ENCODE measurements at regions not wholly inside any gene's neighbourhood (a gene's known extent, or its start where the extent isn't known, plus 50 kb on each side); places are given as distances from the start of the nearest gene placed in this dataset.
"Not testable (repeated sequence)": the region's sequence is repeated elsewhere in the genome, so short reads cannot be mapped to it uniquely, and the experiment has no call there.

GRCh38 chr1:193378451-193378850, 192.0 kb upstream of the B3GALT2 start:
- intact Hi-C loops (cut with DNase I); DNase-seq (ENCODE audit: low spot score): not testable (repeated sequence)

GRCh38 chr1:193377472-193377871, 191.1 kb upstream of the B3GALT2 start:
- intact Hi-C loops (cut with DNase I), result no loop called here
- no peak for DNase-seq (ENCODE audit: low spot score)

GRCh38 chr1:193372553-193372952, 186.1 kb upstream of the B3GALT2 start:
- intact Hi-C loops (cut with DNase I), result no loop called here
- DNase-seq (ENCODE audit: low spot score), result no peak

- intact Hi-C loops (cut with DNase I), result no loop called here
- DNase-seq (ENCODE audit: low spot score), result no peak
Observed at GRCh38 chr1:193368302-193368701, 181.9 kb upstream of the B3GALT2 start.

- intact Hi-C loops (cut with DNase I), result no loop called here
- no peak for DNase-seq (ENCODE audit: low spot score)
Observed at GRCh38 chr1:193367863-193368262, 181.4 kb upstream of the B3GALT2 start.

- no peak for DNase-seq (ENCODE audit: low spot score)
- intact Hi-C loops (cut with DNase I), result no loop called here
Observed at GRCh38 chr1:193366764-193367507, 180.5 kb upstream of the B3GALT2 start.

GRCh38 chr1:193365966-193366365, 179.6 kb upstream of the B3GALT2 start:
- intact Hi-C loops (cut with DNase I), result no loop called here
- DNase-seq (ENCODE audit: low spot score), result no peak

GRCh38 chr1:193359631-193360030, 173.2 kb upstream of the B3GALT2 start:
- no peak for DNase-seq (ENCODE audit: low spot score)
- intact Hi-C loops (cut with DNase I), result no loop called here

- no peak for DNase-seq (ENCODE audit: low spot score)
- intact Hi-C loops (cut with DNase I), result no loop called here
Observed at GRCh38 chr1:193358419-193358818, 172.0 kb upstream of the B3GALT2 start.

GRCh38 chr1:193356249-193356648, 169.8 kb upstream of the B3GALT2 start:
- DNase-seq (ENCODE audit: low spot score), result no peak

GRCh38 chr1:193355626-193356025, 169.2 kb upstream of the B3GALT2 start:
- DNase-seq (ENCODE audit: low spot score), result no peak
- intact Hi-C loops (cut with DNase I), result no loop called here

More at GRCh38 chr1:193356249-193356648, 169.8 kb upstream of the B3GALT2 start:
- intact Hi-C loops (cut with DNase I), result no loop called here

GRCh38 chr1:193355178-193355577, 168.8 kb upstream of the B3GALT2 start:
- no peak for DNase-seq (ENCODE audit: low spot score)
- intact Hi-C loops (cut with DNase I), result no loop called here

GRCh38 chr1:193348769-193349535, 162.5 kb upstream of the B3GALT2 start:
- intact Hi-C loops (cut with DNase I), result no loop called here
- no peak for DNase-seq (ENCODE audit: low spot score)

- intact Hi-C loops (cut with DNase I), result no loop called here
- no peak for DNase-seq (ENCODE audit: low spot score)
Observed at GRCh38 chr1:193348091-193348768, 161.8 kb upstream of the B3GALT2 start.

GRCh38 chr1:193346085-193346484, 159.7 kb upstream of the B3GALT2 start:
- no peak for DNase-seq (ENCODE audit: low spot score)
- intact Hi-C loops (cut with DNase I), result no loop called here

GRCh38 chr1:193342811-193343210, 156.4 kb upstream of the B3GALT2 start:
- intact Hi-C loops (cut with DNase I), result no loop called here
- no peak for DNase-seq (ENCODE audit: low spot score)

GRCh38 chr1:193340331-193340730, 153.9 kb upstream of the B3GALT2 start:
- intact Hi-C loops (cut with DNase I), result no loop called here
- no peak for DNase-seq (ENCODE audit: low spot score)

GRCh38 chr1:193339401-193339800, 153.0 kb upstream of the B3GALT2 start:
- intact Hi-C loops (cut with DNase I), result no loop called here

GRCh38 chr1:193338194-193338593, 151.8 kb upstream of the B3GALT2 start:
- no peak for DNase-seq (ENCODE audit: low spot score)
- intact Hi-C loops (cut with DNase I), result no loop called here

More at GRCh38 chr1:193339401-193339800, 153.0 kb upstream of the B3GALT2 start:
- no peak for DNase-seq (ENCODE audit: low spot score)

GRCh38 chr1:193335806-193336428, 149.5 kb upstream of the B3GALT2 start:
- intact Hi-C loops (cut with DNase I), result no loop called here

More at GRCh38 chr1:193335806-193336428, 149.5 kb upstream of the B3GALT2 start:
- no peak for DNase-seq (ENCODE audit: low spot score)

Data from posterior vena cava (tissue), 2 donors.